ENCODE measurements at regions not wholly inside any gene's neighbourhood (a gene's known extent, or its start where the extent isn't known, plus 50 kb on each side); places are given as distances from the start of the nearest gene placed in this dataset.

DNA sequence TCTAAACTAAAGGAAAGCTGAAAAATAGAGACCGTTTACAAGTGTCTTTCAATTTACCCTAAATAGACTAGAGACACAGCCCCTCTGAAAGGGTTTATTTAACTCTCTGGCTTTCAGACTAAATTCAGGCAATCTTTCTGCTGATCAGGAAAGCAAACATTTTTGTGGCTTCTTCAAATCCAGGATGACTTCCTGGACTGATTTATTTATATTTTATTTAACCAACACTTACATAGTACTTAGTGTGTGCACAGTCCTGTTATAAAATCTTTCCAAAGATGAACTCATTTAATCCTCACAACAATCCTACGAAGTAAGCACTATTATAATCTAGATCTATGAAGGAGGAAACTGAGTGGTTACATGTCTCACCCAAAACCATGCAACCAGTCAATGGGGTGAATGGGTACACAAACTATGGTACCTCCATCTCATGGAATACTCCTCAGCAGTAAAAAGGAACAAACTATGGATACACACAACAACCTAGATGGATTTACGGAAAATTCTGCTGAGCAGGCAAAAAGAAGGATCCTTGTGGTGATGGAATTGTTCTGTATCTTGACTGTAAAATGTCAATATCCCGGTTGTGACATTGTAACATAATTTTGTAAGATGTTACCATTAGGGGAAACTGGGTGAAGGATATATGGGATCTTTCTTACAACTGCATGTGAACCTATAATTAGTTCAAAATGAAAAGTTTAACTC, 64.1 kb upstream of the MAMLD1 start:
- DNase-seq, result no peak

DNA sequence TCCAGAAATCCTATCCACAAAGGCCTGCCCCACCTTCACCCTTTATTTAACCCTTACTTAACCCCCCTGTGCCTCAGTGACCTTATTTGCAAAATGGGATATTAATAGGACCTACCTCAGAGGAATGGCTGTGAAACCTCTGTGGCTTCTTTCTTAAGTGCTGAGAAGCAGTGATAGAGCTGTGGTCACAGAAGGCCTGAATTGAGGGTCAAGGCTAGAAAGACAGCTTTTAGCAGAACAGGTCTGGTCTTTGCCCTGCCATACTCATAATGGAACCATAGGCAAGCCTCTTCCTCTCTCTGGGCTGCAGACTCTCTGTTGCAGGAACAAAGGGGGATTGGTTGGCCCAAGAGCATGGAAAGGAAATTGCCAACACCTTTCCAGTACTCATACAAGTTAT, 63.5 kb upstream of the MAMLD1 start:
- no peak for DNase-seq

DNA sequence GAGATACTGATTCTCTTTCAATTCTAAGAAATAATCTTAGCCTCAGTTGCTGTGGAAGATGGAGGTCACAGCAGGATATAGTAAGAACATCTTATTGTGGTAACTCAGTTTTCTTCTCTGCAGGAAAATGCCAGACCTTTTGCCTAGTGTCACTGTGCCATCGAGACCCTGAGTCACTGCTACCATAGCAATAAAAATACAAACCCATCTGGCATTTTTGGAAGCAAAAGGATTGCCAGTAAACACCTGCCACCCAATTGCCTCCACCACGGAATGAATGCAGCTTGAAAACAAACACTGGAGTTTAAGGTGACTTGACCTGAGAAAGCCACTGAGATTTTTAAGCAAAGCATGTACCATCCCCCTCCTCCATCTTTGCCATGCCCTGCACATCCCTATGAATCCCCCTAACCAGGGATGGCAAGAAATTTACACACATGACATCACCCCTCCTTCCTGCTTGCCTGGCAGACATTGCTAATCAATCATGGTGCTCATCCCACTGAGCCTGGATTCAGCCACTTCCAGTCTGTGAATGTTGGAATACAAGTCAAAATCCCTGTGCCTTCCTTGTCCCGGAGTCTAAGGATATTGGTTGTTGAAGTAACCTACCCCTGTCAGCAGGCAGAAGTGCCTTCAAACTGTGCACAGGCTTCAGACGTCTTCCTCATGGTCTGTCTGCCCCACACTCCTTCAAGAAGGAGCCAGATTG, 59.6 kb upstream of the MAMLD1 start:
- no peak for DNase-seq

GRCh38 chrX:150306002-150306401, 57.1 kb upstream of the MAMLD1 start:
- no peak for DNase-seq

DNA sequence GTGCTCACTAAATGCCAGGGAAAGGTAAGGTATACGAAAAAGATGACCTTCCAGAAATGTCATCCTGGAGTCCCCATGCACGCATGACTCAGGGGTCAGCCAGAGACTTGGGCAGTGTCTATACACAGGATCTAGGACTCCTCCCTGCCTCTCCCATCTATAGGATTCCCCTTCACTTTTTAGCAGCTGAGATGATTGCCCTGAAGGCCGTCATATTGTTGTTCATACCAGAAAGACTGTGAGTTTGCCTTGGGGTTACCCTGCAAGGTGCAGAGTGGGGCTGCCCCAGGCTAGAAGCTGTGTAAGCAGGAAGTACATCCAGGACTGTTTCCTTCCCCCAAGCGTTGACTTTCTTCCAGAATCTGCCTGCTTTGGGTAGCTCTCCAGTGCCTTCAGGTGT, 55.1 kb upstream of the MAMLD1 start:
- DNase-seq, result no peak

DNA sequence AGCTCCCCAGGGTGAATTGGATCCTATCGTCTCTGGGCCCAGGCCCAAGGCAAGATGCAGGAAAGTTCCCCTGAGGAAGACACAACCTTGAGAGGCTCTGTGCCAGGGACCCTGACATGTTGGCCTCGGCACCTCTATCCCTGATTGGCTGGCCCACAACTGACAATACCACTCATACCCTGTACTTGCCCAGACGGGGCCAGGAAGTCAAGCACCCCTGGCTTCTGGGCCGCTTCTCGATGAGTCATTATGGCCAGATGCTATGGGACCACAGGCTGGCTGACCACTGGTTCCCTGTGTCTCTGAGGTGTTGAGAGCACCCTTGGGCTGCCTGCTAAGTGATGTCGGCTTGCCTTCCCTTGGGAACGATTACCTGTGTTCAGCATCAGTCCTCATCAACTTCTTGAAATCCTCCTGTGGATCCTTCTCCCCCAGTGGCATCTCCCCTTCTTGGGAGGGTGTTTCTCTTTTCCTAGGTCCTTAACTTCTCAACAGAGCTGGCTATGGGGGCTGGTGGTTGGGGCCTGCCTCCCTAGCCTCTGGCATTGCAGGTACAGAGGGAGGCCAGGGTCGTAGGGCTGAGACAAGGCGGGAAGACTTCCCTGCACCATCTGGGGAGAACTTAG, 54.5 kb upstream of the MAMLD1 start:
- no peak for DNase-seq

DNA sequence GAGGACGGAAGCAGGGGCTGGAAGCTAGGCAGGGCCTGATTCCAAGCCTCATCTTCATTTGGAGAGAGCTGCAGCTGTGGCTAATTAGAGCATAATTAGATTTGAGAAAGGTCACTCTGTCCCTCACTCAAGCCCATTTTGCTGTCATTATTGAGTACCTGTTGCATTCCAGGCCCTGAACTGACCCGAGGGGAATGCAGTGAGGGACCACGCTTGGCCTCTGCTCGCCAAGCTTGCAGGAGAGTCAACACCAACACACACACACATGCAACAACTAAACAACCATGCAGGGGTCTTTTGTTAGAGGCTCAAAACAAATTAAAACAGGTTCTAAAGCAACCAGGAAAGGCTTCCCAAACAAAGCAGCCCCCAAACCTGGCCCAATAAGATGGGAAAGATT, 52.7 kb upstream of the MAMLD1 start:
- no peak for DNase-seq

GRCh38 chrX:150310881-150311280, 52.2 kb upstream of the MAMLD1 start:
- DNase-seq, result no peak

- DNase-seq, result no peak
Measured at GRCh38 chrX:150312931-150313330, 50.2 kb upstream of the MAMLD1 start.

All from right lung (tissue), 2 donors.